Liver (tissue), 8 donors: ENCODE measurements at regions not wholly inside any gene's neighbourhood (a gene's known extent, or its start where the extent isn't known, plus 50 kb on each side); places are given as distances from the start of the nearest gene placed in this dataset.

Experiments used
- DNase-seq: peaks from one replicate; pipeline ENCODE4 v3.0.0-alpha.2; 2017; ENCODE audit warnings: low spot score
- H3K27ac ChIP-seq, 2 donors: one replicate each; pipeline ENCODE4 v1.7.0; 2013; ENCODE audit warnings: inconsistent platforms in 2 of 2, low read length in 2 of 2, control low read depth in 1 of 2, low read depth in 1 of 2, mild to moderate bottlenecking in 1 of 2
- H3K27me3 ChIP-seq, 4 donors: one replicate each; pipeline versions ENCODE4 v1.6.1 to v1.7.0; 2013; ENCODE audit warnings: low read length in 3 of 4, inconsistent platforms in 1 of 4, mild to moderate bottlenecking in 1 of 4, moderate library complexity in 1 of 4; ENCODE audit not compliant: control insufficient read depth in 4 of 4, insufficient read depth in 4 of 4
- H3K36me3 ChIP-seq, 4 donors: one replicate each; pipeline versions ENCODE4 v1.6.1 to v1.7.0; 2013; ENCODE audit warnings: low read length in 3 of 4, mild to moderate bottlenecking in 3 of 4, low read depth in 1 of 4, moderate library complexity in 1 of 4; ENCODE audit not compliant: control insufficient read depth in 4 of 4, insufficient read depth in 3 of 4
- H3K4me1 ChIP-seq, 4 donors: one replicate each; pipeline versions ENCODE4 v1.6.1 to v1.7.0; 2013; ENCODE audit warnings: low read length in 3 of 4, mild to moderate bottlenecking in 3 of 4, moderate library complexity in 1 of 4; ENCODE audit not compliant: control insufficient read depth in 4 of 4, insufficient read depth in 4 of 4
- H3K4me3 ChIP-seq, 3 donors: one replicate each; pipeline versions ENCODE4 v1.6.1 to v1.7.0; 2013; ENCODE audit warnings: low read length in 3 of 3, control low read depth in 1 of 3, low read depth in 1 of 3, mild to moderate bottlenecking in 1 of 3
- H3K9ac ChIP-seq, 2 donors: one replicate each; pipeline ENCODE4 v1.7.0; 2013; ENCODE audit warnings: low read length in 2 of 2, mild to moderate bottlenecking in 2 of 2, moderate library complexity in 2 of 2, control low read depth in 1 of 2, low read depth in 1 of 2
- H3K9me3 ChIP-seq, 4 donors: one replicate each; pipeline versions ENCODE4 v1.6.1 to v1.7.0; 2013; ENCODE audit warnings: low read length in 3 of 4; ENCODE audit not compliant: control insufficient read depth in 4 of 4
- ATF3 ChIP-seq: IDR thresholded peaks from 2 replicates; pipeline ENCODE4 v1.6.1; 2016; ENCODE audit warnings: antibody characterized with exemption
- CTCF ChIP-seq: fragments of 150-350 bp; IDR thresholded peaks from 2 replicates; pipeline ENCODE4 v1.5.1; 2017; ENCODE audit warnings: improper control_type of control experiment, low read depth, low read length; ENCODE audit not compliant: missing input control
- EGR1 ChIP-seq, 2 donors: IDR thresholded peaks; 2 replicates each; pipeline ENCODE4 v1.6.1; 2016 to 2018; ENCODE audit warnings: antibody characterized with exemption in 2 of 2, low read depth in 2 of 2
- FOXA1 ChIP-seq: IDR thresholded peaks from 2 replicates; pipeline ENCODE4 v1.6.1; 2016; ENCODE audit warnings: antibody characterized with exemption
- FOXA2 ChIP-seq: IDR thresholded peaks from 2 replicates; pipeline ENCODE4 v1.6.1; 2016; ENCODE audit warnings: antibody characterized with exemption
- GABPA ChIP-seq, 2 donors: IDR thresholded peaks in 1 of 2; conservative IDR thresholded peaks in 1 of 2; 2 replicates each; pipeline ENCODE4 v1.6.1; 2016; ENCODE audit warnings: antibody characterized with exemption in 2 of 2, mild to moderate bottlenecking in 1 of 2, moderate library complexity in 1 of 2
- HNF4A ChIP-seq, 2 donors: conservative IDR thresholded peaks; 2 replicates each; pipeline ENCODE4 v1.6.1; 2016; ENCODE audit warnings: antibody characterized with exemption in 2 of 2, mild to moderate bottlenecking in 2 of 2
- HNF4G ChIP-seq: IDR thresholded peaks from 2 replicates; pipeline ENCODE4 v1.6.1; 2016; ENCODE audit warnings: antibody characterized with exemption
- JUND ChIP-seq, 2 donors: IDR thresholded peaks; 2 replicates each; pipeline ENCODE4 v1.6.1; 2016; ENCODE audit warnings: antibody characterized with exemption in 2 of 2
- MAX ChIP-seq: IDR thresholded peaks from 2 replicates; pipeline ENCODE4 v1.6.1; 2016; ENCODE audit warnings: antibody characterized with exemption
- NR2F2 ChIP-seq: IDR thresholded peaks from 2 replicates; pipeline ENCODE4 v1.6.1; 2016; ENCODE audit warnings: antibody characterized with exemption
- RAD21 ChIP-seq, 2 donors: IDR thresholded peaks; 2 replicates each; pipeline ENCODE4 v1.6.1; 2016; ENCODE audit warnings: antibody characterized with exemption in 2 of 2, mild to moderate bottlenecking in 2 of 2
- REST ChIP-seq: IDR thresholded peaks from 2 replicates; pipeline ENCODE4 v1.6.1; 2016; ENCODE audit warnings: antibody characterized with exemption, mild to moderate bottlenecking
- RXRA ChIP-seq, 2 donors: IDR thresholded peaks; 2 replicates each; pipeline ENCODE4 v1.6.1; 2017 to 2018; ENCODE audit warnings: antibody characterized with exemption in 2 of 2, mild to moderate bottlenecking in 1 of 2
- SP1 ChIP-seq: IDR thresholded peaks from 2 replicates; pipeline ENCODE4 v1.6.1; 2018; ENCODE audit warnings: antibody characterized with exemption, mild to moderate bottlenecking
- TAF1 ChIP-seq: conservative IDR thresholded peaks from 2 replicates; pipeline ENCODE4 v1.6.1; 2016; ENCODE audit warnings: antibody characterized with exemption, mild to moderate bottlenecking
- YY1 ChIP-seq: IDR thresholded peaks from 2 replicates; pipeline ENCODE4 v1.6.1; 2016; ENCODE audit warnings: antibody characterized with exemption, mild to moderate bottlenecking
- ZBTB33 ChIP-seq: IDR thresholded peaks from 2 replicates; pipeline ENCODE4 v1.6.1; 2016; ENCODE audit warnings: antibody characterized with exemption
- WGBS: extraction: QIAGEN DNeasy Blood & Tissue Kit; methylation state at CpG from one replicate; pipeline ENCODE4 v1.1.7; 2013; 5-methylcytosine and 5-hydroxymethylcytosine counted together
- donor health status: healthy.
- donor health status: healthy.
- donor health status: healthy.
- donor health status: healthy.
- donor health status: healthy.

- no peak for TF ChIP-seq REST
Measured at GRCh38 chr2:71962350-71962749, 185.3 kb downstream of the CYP26B1 start (continued).

GRCh38 chr2:71961289-71962027 lies 186.2 kb downstream of the CYP26B1 start:
- Histone ChIP-seq H3K4me1 (no peaks in the 10 kb centered on the region), H3K27ac (no peak overlapping the region), H3K36me3 (no peaks in the 10 kb centered on the region), H3K4me3 (no peak overlapping the region), H3K9ac (no peak overlapping the region), H3K9me3 (peaks cover 0 to 12% (median 10%) of the 10 kb centered on the region in 4 donors), H3K27me3 (peaks cover 0 to 7% (median 0%) of the 10 kb centered on the region in 4 donors)
- TF ChIP-seq ATF3 (no peak), HNF4G (no peak), HNF4A (conservative IDR thresholded peaks at IDR 0.05) (no peak), ZBTB33 (no peak), TAF1 (no peak), FOXA2 (no peak), YY1 (no peak), CTCF (no peak), RAD21 (IDR thresholded peaks at IDR 0.05) (no peak), EGR1 (IDR thresholded peaks at IDR 0.05; ENCODE audit: low read depth in 2 of 2) (no peak), MAX (no peak), SP1 (no peak), GABPA (IDR thresholded peaks at IDR 0.05 in 1 of 2, conservative IDR thresholded peaks at IDR 0.05 in 1 of 2) (no peak), RXRA (IDR thresholded peaks at IDR 0.05) (no peak), REST (no peak), NR2F2 (no peak), FOXA1 (no peak), JUND (IDR thresholded peaks at IDR 0.05) (no peak)
- DNase-seq = no peak
- WGBS = 92% methylated on average over 5 of the region's 5 CpGs
